IMR-90 (cell line): ENCODE measurements at regions not wholly inside any gene's neighbourhood (a gene's known extent, or its start where the extent isn't known, plus 50 kb on each side); places are given as distances from the start of the nearest gene placed in this dataset.

Experiments used
- ATAC-seq: fragments of 200-7000 bp; cut with Tn5 transposase; 2 replicates; pipeline ENCODE4 v1.9.1; 2020; ENCODE audit warnings: low read depth, mild to moderate bottlenecking, moderate library complexity
- BruUV-seq: library from RNA; stranded (reverse); fragments of 400-500 nt; replicated peaks from 2 replicates; lab custom pipeline; 2021; lab: Mats Ljungman, UMichigan
- CTCF ChIA-PET: fragments of 300-600 bp; formaldehyde crosslinking; extraction: SDS; loops from one replicate; lab custom pipeline; 2021; ENCODE audit warnings: antibody characterized with exemption; lab: Yijun Ruan, JAX
- POLR2A ChIA-PET: fragments of 300-600 bp; sonication (Branson Sonifier 250); formaldehyde crosslinking; loops from one replicate; lab custom pipeline; 2022; ENCODE audit warnings: antibody characterized with exemption; ENCODE audit not compliant: unreplicated experiment; lab: Charles Lee
- DNase-seq: peaks from one replicate; pipeline ENCODE4 v3.0.0; 2013
- H2AFZ ChIP-seq: replicated peaks from 2 replicates; pipeline ENCODE3; 2013; ENCODE audit warnings: low read length, mild to moderate bottlenecking; ENCODE audit not compliant: poor library complexity
- H2AK5ac ChIP-seq: 2 replicates; pipeline ENCODE4 v1.6.1; 2013; ENCODE audit warnings: low read depth, low read length, inconsistent platforms
- H2AK9ac ChIP-seq: replicated peaks from 2 replicates; pipeline ENCODE3; 2013; ENCODE audit warnings: mild to moderate bottlenecking, low read depth, low read length, moderate library complexity; ENCODE audit not compliant: poor library complexity
- H2BK120ac ChIP-seq: 2 replicates; pipeline ENCODE4 v1.6.1; 2013; ENCODE audit warnings: low read depth, low read length, inconsistent platforms
- H2BK15ac ChIP-seq: 3 replicates; pipeline ENCODE4 v1.6.1; 2013; ENCODE audit warnings: low read depth, low read length, inconsistent platforms
- H2BK20ac ChIP-seq: 2 replicates; pipeline ENCODE4 v1.6.1; 2013; ENCODE audit warnings: low read depth, mild to moderate bottlenecking, inconsistent platforms, low read length, moderate library complexity
- H2BK5ac ChIP-seq: 2 replicates; pipeline ENCODE4 v1.6.1; 2013; ENCODE audit warnings: mild to moderate bottlenecking, low read depth, low read length, inconsistent platforms; ENCODE audit not compliant: poor library complexity, severe bottlenecking
- H3K14ac ChIP-seq: replicated peaks from 2 replicates; pipeline ENCODE4 v1.6.1; 2013; ENCODE audit warnings: low read depth, low read length, inconsistent platforms
- H3K18ac ChIP-seq: 2 replicates; pipeline ENCODE4 v1.6.1; 2013; ENCODE audit warnings: low read depth, low read length, control low read depth
- H3K23ac ChIP-seq: 2 replicates; pipeline ENCODE4 v1.6.1; 2013; ENCODE audit warnings: low read depth, low read length, inconsistent platforms
- H3K27ac ChIP-seq: 2 replicates; pipeline ENCODE4 v1.5.1; 2013; ENCODE audit warnings: mild to moderate bottlenecking, control low read depth, low read length; ENCODE audit not compliant: insufficient read depth
- H3K27me3 ChIP-seq: 2 replicates; pipeline ENCODE4 v1.6.1; 2013; ENCODE audit warnings: low read length; ENCODE audit not compliant: control insufficient read depth, insufficient read depth
- H3K36me3 ChIP-seq: 2 replicates; pipeline ENCODE4 v1.6.1; 2013; ENCODE audit warnings: low read length, mixed read lengths; ENCODE audit not compliant: control insufficient read depth, insufficient read depth
- H3K4ac ChIP-seq: 2 replicates; pipeline ENCODE4 v1.6.1; 2013; ENCODE audit warnings: low read depth, low read length, inconsistent platforms
- H3K4me1 ChIP-seq: 2 replicates; pipeline ENCODE4 v1.6.1; 2013; ENCODE audit warnings: low read length, mixed read lengths; ENCODE audit not compliant: control insufficient read depth, insufficient read depth
- H3K4me2 ChIP-seq: 2 replicates; pipeline ENCODE4 v1.6.1; 2013; ENCODE audit warnings: low read depth, mild to moderate bottlenecking, control low read depth, low read length, moderate library complexity
- H3K4me3 ChIP-seq: 2 replicates; pipeline ENCODE4 v1.5.1; 2013; ENCODE audit warnings: low read depth, mild to moderate bottlenecking, control low read depth, low read length, moderate library complexity; ENCODE audit not compliant: insufficient read depth
- H3K56ac ChIP-seq: 2 replicates; pipeline ENCODE4 v1.6.1; 2013; ENCODE audit warnings: low read length, inconsistent platforms; ENCODE audit not compliant: insufficient read depth; ENCODE audit errors: extremely low read depth
- H3K79me1 ChIP-seq, 2 experiments: 2 replicates each; pipeline ENCODE4 v1.6.1; 2013; ENCODE audit warnings: low read length in 2 of 2, inconsistent platforms in 1 of 2, low read depth in 1 of 2
- H3K9ac ChIP-seq: 2 replicates; pipeline ENCODE4 v1.6.1; 2013; ENCODE audit warnings: low read depth, low read length, control low read depth
- H3K9me1 ChIP-seq: 2 replicates; pipeline ENCODE4 v1.6.1; 2013; ENCODE audit warnings: low read length, inconsistent platforms; ENCODE audit not compliant: insufficient read depth
- H3K9me3 ChIP-seq: 2 replicates; pipeline ENCODE4 v1.6.1; 2013; ENCODE audit warnings: low read length; ENCODE audit not compliant: control insufficient read depth, insufficient read depth
- H4K20me1 ChIP-seq: 2 replicates; pipeline ENCODE4 v1.6.1; 2013; ENCODE audit warnings: low read length, inconsistent platforms; ENCODE audit not compliant: insufficient read depth
- H4K5ac ChIP-seq: 2 replicates; pipeline ENCODE4 v1.6.1; 2013; ENCODE audit warnings: mild to moderate bottlenecking, low read depth, low read length, control low read depth
- H4K8ac ChIP-seq, 2 experiments: 2 replicates each; pipeline ENCODE4 v1.6.1; 2013; ENCODE audit warnings: low read depth in 2 of 2, low read length in 2 of 2, control low read depth in 1 of 2, inconsistent platforms in 1 of 2
- H4K91ac ChIP-seq: 2 replicates; pipeline ENCODE4 v1.6.1; 2013; ENCODE audit warnings: low read depth, low read length, inconsistent platforms; ENCODE audit not compliant: insufficient read depth
- BHLHE40 ChIP-seq: fragments of 150-350 bp; IDR thresholded peaks from 2 replicates; pipeline ENCODE4 v1.6.1; 2016; ENCODE audit warnings: mild to moderate bottlenecking, low read depth, low read length
- CEBPB ChIP-seq: IDR thresholded peaks from 2 replicates; pipeline ENCODE4 v1.6.1; 2012; ENCODE audit warnings: low read depth, low read length, improper control_type of control experiment
- CHD1 ChIP-seq: IDR thresholded peaks from 2 replicates; pipeline ENCODE4 v1.6.1; 2012; ENCODE audit warnings: low read depth, low read length, improper control_type of control experiment
- CTCF ChIP-seq: conservative IDR thresholded peaks from 2 replicates; pipeline ENCODE4 v1.5.1; 2012; ENCODE audit warnings: mild to moderate bottlenecking, low read depth, low read length, improper control_type of control experiment
- ELK1 ChIP-seq: fragments of 150-350 bp; IDR thresholded peaks from 2 replicates; pipeline ENCODE4 v1.6.1; 2016; ENCODE audit warnings: low read depth, mild to moderate bottlenecking, low read length, moderate library complexity, borderline replicate concordance
- FOS ChIP-seq: fragments of 150-350 bp; IDR thresholded peaks from 2 replicates; pipeline ENCODE4 v1.6.1; 2016; ENCODE audit warnings: low read depth, low read length
- MAFK ChIP-seq: IDR thresholded peaks from 2 replicates; pipeline ENCODE4 v1.6.1; 2012; ENCODE audit warnings: low read depth, low read length, improper control_type of control experiment
- MAZ ChIP-seq: IDR thresholded peaks from 2 replicates; pipeline ENCODE4 v1.6.1; 2012; ENCODE audit warnings: low read depth, mild to moderate bottlenecking, low read length, improper control_type of control experiment, moderate library complexity, borderline replicate concordance
- MXI1 ChIP-seq: IDR thresholded peaks from 2 replicates; pipeline ENCODE4 v1.6.1; 2012; ENCODE audit warnings: low read depth, mild to moderate bottlenecking, low read length, moderate library complexity, borderline replicate concordance
- NFE2L2 ChIP-seq: fragments of 150-350 bp; IDR thresholded peaks from 2 replicates; pipeline ENCODE4 v1.6.1; 2016; ENCODE audit warnings: low read depth, mild to moderate bottlenecking, low read length
- POLR2A ChIP-seq: IDR thresholded peaks from 2 replicates; pipeline ENCODE4 v1.6.1; 2012; ENCODE audit warnings: mild to moderate bottlenecking, low read depth, low read length
- RAD21 ChIP-seq: IDR thresholded peaks from 2 replicates; pipeline ENCODE4 v1.6.1; 2012; ENCODE audit warnings: low read length, improper control_type of control experiment
- RCOR1 ChIP-seq: IDR thresholded peaks from 2 replicates; pipeline ENCODE4 v1.6.1; 2012; ENCODE audit warnings: mild to moderate bottlenecking, low read length, improper control_type of control experiment; ENCODE audit not compliant: insufficient replicate concordance
- RFX5 ChIP-seq: IDR thresholded peaks from 2 replicates; pipeline ENCODE4 v1.8.0; 2012; ENCODE audit warnings: low read depth, mild to moderate bottlenecking, low read length, moderate library complexity
- SMC3 ChIP-seq: fragments of 150-350 bp; IDR thresholded peaks from 2 replicates; pipeline ENCODE4 v1.6.1; 2016; ENCODE audit warnings: low read depth, mild to moderate bottlenecking, antibody characterized with exemption, low read length, moderate library complexity
- USF2 ChIP-seq: fragments of 150-350 bp; IDR thresholded peaks from 2 replicates; pipeline ENCODE4 v1.6.1; 2017; ENCODE audit warnings: mild to moderate bottlenecking, antibody characterized with exemption, low read length, low read depth
- WGBS, 2 experiments: methylation state at CpG; one replicate each; pipeline versions ENCODE4 v1.1.5 to v1.1.7; 2013; ENCODE audit warnings: missing lambda C conversion rate in 2 of 2; ENCODE audit not compliant: insufficient read length in 1 of 2; ENCODE audit errors: extremely low coverage in 2 of 2; 5-methylcytosine and 5-hydroxymethylcytosine counted together
- dilution Hi-C: fragments of 300-500 bp; cut with HindIII; formaldehyde crosslinking; loops from one replicate; pipeline ENCODE4 v1.14.3; 2018; ENCODE audit warnings: low sequenced_read_pairs; ENCODE audit not compliant: unreplicated experiment
- in situ Hi-C: fragments of 300-500 bp; cut with MboI; formaldehyde crosslinking; loops from 3 replicates; pipeline ENCODE4 v1.14.3; 2019; ENCODE audit warnings: low sequenced_read_pairs, inconsistent platforms, mixed read lengths
- intact Hi-C: fragments of 100-400 bp; cut with micrococcal nuclease; formaldehyde crosslinking; loops from 2 replicates; pipeline ENCODE4 v1.10.0; 2022

GRCh38 chr10:117646718-117647117 lies 104.2 kb downstream of the EMX2 start:
- Histone ChIP-seq H2BK5ac (no peak overlapping the region), H3K4ac (no peak overlapping the region), H3K9me3 (peaks cover 9% of the 10 kb centered on the region), H2AFZ (no peak overlapping the region), H2BK120ac (no peak overlapping the region), H3K27ac (no peak overlapping the region), H2AK9ac (no peak overlapping the region), H2BK15ac (no peak overlapping the region), H3K36me3 (no peaks in the 10 kb centered on the region), H3K4me3 (no peak overlapping the region), H2BK20ac (no peak overlapping the region), H2AK5ac (no peak overlapping the region), H4K20me1 (no peaks in the 10 kb centered on the region), H3K79me1 (no peaks in the 10 kb centered on the region), H4K91ac (no peak overlapping the region), H3K27me3 (no peaks in the 10 kb centered on the region), H3K4me1 (no peaks in the 10 kb centered on the region), H3K9me1 (no peaks in the 10 kb centered on the region), H3K14ac (no peak overlapping the region), H4K8ac (no peak overlapping the region), H3K9ac (no peak overlapping the region), H3K23ac (no peak overlapping the region), H3K56ac (no peak overlapping the region), H3K4me2 (no peak overlapping the region), H3K18ac (no peak overlapping the region), H4K5ac (no peak overlapping the region)
- no TSS peak for BruUV-seq
- intact Hi-C loops (no loop called here), in situ Hi-C loops (no loop called here), dilution Hi-C loops (no loop called here)
- ChIA-PET CTCF (no interaction called here), POLR2A (no interaction called here)
- no peak for ATAC-seq
- TF ChIP-seq MXI1 (no peak), RAD21 (no peak), CHD1 (no peak), RCOR1 (no peak), POLR2A (no peak), MAFK (no peak), SMC3 (no peak), CEBPB (no peak), CTCF (no peak), ELK1 (no peak), RFX5 (no peak), NFE2L2 (no peak), USF2 (no peak), FOS (no peak), MAZ (no peak), BHLHE40 (no peak)
- no CpG with 5 or more reads among the region's 5 CpGs for WGBS, 2 experiments
- no peak for DNase-seq
